GM13976 (cell line): ENCODE measurements at regions not wholly inside any gene's neighbourhood (a gene's known extent, or its start where the extent isn't known, plus 50 kb on each side); places are given as distances from the start of the nearest gene placed in this dataset.
"Not testable (repeated sequence)": the region's sequence is repeated elsewhere in the genome, so short reads cannot be mapped to it uniquely, and the experiment has no call there.

Source experiments
- DNase-seq: peaks from one replicate; pipeline ENCODE4 v3.0.0; 2012; ENCODE audit warnings: low spot score
- in situ Hi-C: fragments of 300-500 bp; cut with MboI; formaldehyde crosslinking; loops from one replicate; pipeline ENCODE4 v1.12.0; 2022; ENCODE audit warnings: low sequenced_read_pairs, mixed read lengths, inconsistent platforms; ENCODE audit not compliant: unreplicated experiment

GRCh38 chr2:87428452-87429130, 319.3 kb upstream of the PLGLB2 start:
- in situ Hi-C loops, DNase-seq: not testable (repeated sequence)

- DNase-seq, in situ Hi-C loops: not testable (repeated sequence)
Observed at GRCh38 chr2:87429206-87429930, 318.5 kb upstream of the PLGLB2 start.

- in situ Hi-C loops, DNase-seq: not testable (repeated sequence)
Observed at GRCh38 chr2:87429931-87430275, 318.0 kb upstream of the PLGLB2 start.

- in situ Hi-C loops, DNase-seq: not testable (repeated sequence)
Observed at GRCh38 chr2:87431051-87431450, 316.8 kb upstream of the PLGLB2 start.

GRCh38 chr2:87432711-87433453, 315.0 kb upstream of the PLGLB2 start:
- in situ Hi-C loops, result not testable (repeated sequence)

GRCh38 chr2:87436007-87436406, 311.9 kb upstream of the PLGLB2 start:
- DNase-seq, in situ Hi-C loops: not testable (repeated sequence)

More at GRCh38 chr2:87432711-87433453, 315.0 kb upstream of the PLGLB2 start:
- not testable (repeated sequence) for DNase-seq

- in situ Hi-C loops, result not testable (repeated sequence)
Observed at GRCh38 chr2:87437701-87438260, 310.1 kb upstream of the PLGLB2 start.

GRCh38 chr2:87438780-87439454, 309.0 kb upstream of the PLGLB2 start:
- in situ Hi-C loops, DNase-seq: not testable (repeated sequence)

More at GRCh38 chr2:87437701-87438260, 310.1 kb upstream of the PLGLB2 start:
- DNase-seq, result not testable (repeated sequence)

- in situ Hi-C loops, DNase-seq: not testable (repeated sequence)
Observed at GRCh38 chr2:87439617-87440204, 308.2 kb upstream of the PLGLB2 start.

- DNase-seq, in situ Hi-C loops: not testable (repeated sequence)
Observed at GRCh38 chr2:87440650-87441049, 307.2 kb upstream of the PLGLB2 start.

GRCh38 chr2:87441375-87441774, 306.5 kb upstream of the PLGLB2 start:
- DNase-seq, in situ Hi-C loops: not testable (repeated sequence)

GRCh38 chr2:87442983-87443577, 304.8 kb upstream of the PLGLB2 start:
- in situ Hi-C loops, DNase-seq: not testable (repeated sequence)

GRCh38 chr2:87444951-87445350, 302.9 kb upstream of the PLGLB2 start:
- DNase-seq, in situ Hi-C loops: not testable (repeated sequence)

- DNase-seq, in situ Hi-C loops: not testable (repeated sequence)
Observed at GRCh38 chr2:87445613-87446312, 302.1 kb upstream of the PLGLB2 start.

GRCh38 chr2:87446313-87446696, 301.6 kb upstream of the PLGLB2 start:
- in situ Hi-C loops, result not testable (repeated sequence)

GRCh38 chr2:87449462-87449980, 298.4 kb upstream of the PLGLB2 start:
- in situ Hi-C loops, DNase-seq: not testable (repeated sequence)

More at GRCh38 chr2:87446313-87446696, 301.6 kb upstream of the PLGLB2 start:
- not testable (repeated sequence) for DNase-seq

- in situ Hi-C loops, DNase-seq: not testable (repeated sequence)
Observed at GRCh38 chr2:87452193-87452592, 295.7 kb upstream of the PLGLB2 start.
